RWPE1 (cell line): ENCODE measurements at regions not wholly inside any gene's neighbourhood (a gene's known extent, or its start where the extent isn't known, plus 50 kb on each side); places are given as distances from the start of the nearest gene placed in this dataset.

Experiments
- CTCF ChIA-PET: fragments of 350-600 bp; sonication (Branson Sonifier 250); formaldehyde crosslinking; extraction: SDS; loops from one replicate; lab custom pipeline; 2021; lab: Yijun Ruan, JAX
- POLR2A ChIA-PET: fragments of 400-600 bp; formaldehyde crosslinking; extraction: SDS; loops from one replicate; lab custom pipeline; 2020; ENCODE audit warnings: antibody characterized with exemption; ENCODE audit not compliant: low non-redundant PET; lab: Yijun Ruan, JAX
- DNase-seq: peaks from one replicate; pipeline ENCODE4 v3.0.0; 2012; ENCODE audit warnings: low spot score
- H3K27ac ChIP-seq: fragments of 450-650 bp; 2 replicates; pipeline ENCODE4 v1.5.1; 2017
- TF ChIP-seq, protein P1 (sequence below): fragments of 450-650 bp; conservative IDR thresholded peaks from 2 replicates; pipeline ENCODE4 v1.5.1; 2017; ENCODE audit warnings: low read depth, mild to moderate bottlenecking

DNA sequence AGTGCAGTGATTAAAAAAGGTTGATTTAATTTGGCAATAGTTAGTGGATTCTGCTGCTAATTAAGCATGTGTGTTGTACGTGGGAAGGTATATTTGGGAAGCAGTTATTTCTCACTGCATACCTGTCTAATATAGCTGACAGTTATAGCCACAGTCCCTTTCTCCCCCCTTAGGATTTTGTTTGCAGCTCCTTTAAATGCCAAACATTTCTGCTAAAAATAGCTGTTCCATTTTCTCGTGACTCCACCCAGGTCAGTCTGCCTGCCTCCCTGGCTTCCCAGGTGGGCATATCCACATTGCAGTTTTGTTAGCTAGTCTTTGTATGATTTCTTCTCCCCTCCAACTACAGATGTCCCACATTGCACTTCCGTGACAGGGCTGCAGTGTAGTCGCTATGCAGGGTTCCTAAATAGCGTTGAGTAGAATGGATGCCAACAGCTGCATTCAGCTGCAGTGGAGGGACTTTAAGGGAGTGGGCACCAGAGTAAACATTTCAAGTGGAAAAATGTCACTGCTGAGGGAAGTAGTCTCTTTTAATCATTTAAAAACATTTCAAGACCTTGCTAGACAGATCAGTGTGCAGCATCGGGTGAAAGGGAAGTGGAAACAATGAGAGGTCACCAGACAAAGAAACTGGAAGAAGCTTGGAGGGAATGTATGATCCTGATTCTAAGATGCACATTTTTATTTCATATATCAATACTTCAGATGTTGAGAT is 326.3 kb downstream of the RAPGEF2 start:
- ChIA-PET POLR2A (no interaction called here), CTCF (no interaction called here)
- TF ChIP-seq, protein P1, sequence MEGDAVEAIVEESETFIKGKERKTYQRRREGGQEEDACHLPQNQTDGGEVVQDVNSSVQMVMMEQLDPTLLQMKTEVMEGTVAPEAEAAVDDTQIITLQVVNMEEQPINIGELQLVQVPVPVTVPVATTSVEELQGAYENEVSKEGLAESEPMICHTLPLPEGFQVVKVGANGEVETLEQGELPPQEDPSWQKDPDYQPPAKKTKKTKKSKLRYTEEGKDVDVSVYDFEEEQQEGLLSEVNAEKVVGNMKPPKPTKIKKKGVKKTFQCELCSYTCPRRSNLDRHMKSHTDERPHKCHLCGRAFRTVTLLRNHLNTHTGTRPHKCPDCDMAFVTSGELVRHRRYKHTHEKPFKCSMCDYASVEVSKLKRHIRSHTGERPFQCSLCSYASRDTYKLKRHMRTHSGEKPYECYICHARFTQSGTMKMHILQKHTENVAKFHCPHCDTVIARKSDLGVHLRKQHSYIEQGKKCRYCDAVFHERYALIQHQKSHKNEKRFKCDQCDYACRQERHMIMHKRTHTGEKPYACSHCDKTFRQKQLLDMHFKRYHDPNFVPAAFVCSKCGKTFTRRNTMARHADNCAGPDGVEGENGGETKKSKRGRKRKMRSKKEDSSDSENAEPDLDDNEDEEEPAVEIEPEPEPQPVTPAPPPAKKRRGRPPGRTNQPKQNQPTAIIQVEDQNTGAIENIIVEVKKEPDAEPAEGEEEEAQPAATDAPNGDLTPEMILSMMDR: no peak
- no peak for DNase-seq
- H3K27ac ChIP-seq: no peak overlapping the region

DNA sequence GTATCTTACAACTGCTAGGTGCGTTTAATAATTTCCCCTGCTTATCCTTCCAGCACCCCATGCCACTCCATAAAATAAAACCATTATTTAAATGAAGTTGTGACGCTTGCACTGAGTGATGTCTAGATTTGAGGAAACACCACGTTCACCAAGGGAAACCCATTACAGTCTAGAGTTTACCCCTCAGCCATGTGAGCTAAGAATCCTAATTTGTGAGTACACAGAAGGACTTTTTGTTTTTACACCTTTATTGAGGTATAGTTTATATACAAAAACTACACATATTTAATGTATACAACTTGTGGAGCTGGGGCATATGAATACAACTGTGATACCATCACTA is 326.8 kb downstream of the RAPGEF2 start:
- DNase-seq: no peak
- H3K27ac ChIP-seq: no peak overlapping the region
- CTCF ChIA-PET: no interaction called here
- POLR2A ChIA-PET: no interaction called here
- TF ChIP-seq, protein P1: no peak

DNA sequence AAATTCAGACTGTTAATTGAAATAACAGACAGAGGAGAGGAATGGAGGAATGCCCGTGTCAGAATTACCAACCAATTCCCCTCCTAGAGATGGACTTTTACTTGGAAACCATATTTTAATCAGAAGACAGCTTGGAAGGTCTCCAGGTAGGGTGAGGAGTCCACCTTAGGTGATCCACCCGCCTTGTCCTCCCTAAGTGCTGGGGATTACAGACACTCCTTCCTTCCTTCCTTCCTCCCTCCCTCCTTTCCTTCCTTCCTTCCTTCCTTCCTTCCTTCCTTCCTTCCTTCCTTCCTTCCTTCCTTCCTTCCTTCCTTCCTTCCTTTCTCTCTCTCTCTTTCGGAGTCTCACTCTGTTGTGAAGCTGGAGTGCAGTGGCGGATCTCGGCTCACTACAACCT is 328.0 kb downstream of the RAPGEF2 start:
- no peak overlapping the region for H3K27ac ChIP-seq
- DNase-seq: no peak
- ChIA-PET POLR2A (no interaction called here), CTCF (no interaction called here)
- TF ChIP-seq, protein P1: no peak

DNA sequence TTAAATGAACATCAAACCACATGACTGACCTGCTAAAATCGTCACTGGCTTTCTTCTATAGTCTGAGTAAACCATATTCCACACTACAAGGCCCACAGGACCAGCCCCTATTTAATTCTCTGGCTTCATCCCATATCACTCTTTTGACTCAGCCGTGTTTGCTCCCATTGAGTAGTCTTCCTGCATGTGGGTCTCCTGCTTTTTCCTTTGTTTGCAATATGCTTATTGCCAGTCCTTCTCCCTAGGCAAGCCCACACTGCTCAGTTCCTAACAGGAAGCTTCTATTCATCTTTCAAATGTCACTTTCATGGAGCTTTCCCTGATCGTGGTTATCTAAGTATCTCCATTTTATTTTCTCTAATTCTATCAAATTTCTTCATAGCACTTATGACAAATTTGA is 329.6 kb downstream of the RAPGEF2 start:
- H3K27ac ChIP-seq: no peak overlapping the region
- ChIA-PET POLR2A (no interaction called here), CTCF (interaction anchor here (0.6 kb wide), 1 partner anchor 1193 kb away, joined by 4 read pairs; no protein-coding TSS in a partner anchor)
- TF ChIP-seq, protein P1: no peak
- DNase-seq: no peak

DNA sequence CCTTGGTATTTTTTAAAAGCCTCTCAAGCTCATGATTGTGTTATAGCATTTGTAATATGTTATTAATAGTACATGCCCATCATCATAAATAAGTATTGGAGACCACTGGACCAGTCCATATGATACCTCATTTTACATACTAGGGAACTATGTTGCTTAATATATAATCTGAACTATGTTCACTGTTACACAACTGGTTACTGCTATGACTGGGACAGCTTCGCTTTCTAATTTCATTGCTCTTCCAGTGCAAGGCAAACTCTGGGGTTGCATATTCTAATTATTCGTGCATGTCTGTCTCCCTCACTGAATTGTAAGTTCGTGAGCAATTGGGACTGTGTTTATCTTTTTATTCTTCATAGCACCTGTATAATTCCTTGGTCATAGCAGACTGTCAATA is 330.5 kb downstream of the RAPGEF2 start:
- no peak for DNase-seq
- ChIA-PET POLR2A (no interaction called here), CTCF (interaction anchor here (0.9 kb wide), 1 partner anchor 22 kb away, joined by 3 read pairs; no protein-coding TSS in a partner anchor)
- no peak overlapping the region for H3K27ac ChIP-seq
- TF ChIP-seq, protein P1: no peak

DNA sequence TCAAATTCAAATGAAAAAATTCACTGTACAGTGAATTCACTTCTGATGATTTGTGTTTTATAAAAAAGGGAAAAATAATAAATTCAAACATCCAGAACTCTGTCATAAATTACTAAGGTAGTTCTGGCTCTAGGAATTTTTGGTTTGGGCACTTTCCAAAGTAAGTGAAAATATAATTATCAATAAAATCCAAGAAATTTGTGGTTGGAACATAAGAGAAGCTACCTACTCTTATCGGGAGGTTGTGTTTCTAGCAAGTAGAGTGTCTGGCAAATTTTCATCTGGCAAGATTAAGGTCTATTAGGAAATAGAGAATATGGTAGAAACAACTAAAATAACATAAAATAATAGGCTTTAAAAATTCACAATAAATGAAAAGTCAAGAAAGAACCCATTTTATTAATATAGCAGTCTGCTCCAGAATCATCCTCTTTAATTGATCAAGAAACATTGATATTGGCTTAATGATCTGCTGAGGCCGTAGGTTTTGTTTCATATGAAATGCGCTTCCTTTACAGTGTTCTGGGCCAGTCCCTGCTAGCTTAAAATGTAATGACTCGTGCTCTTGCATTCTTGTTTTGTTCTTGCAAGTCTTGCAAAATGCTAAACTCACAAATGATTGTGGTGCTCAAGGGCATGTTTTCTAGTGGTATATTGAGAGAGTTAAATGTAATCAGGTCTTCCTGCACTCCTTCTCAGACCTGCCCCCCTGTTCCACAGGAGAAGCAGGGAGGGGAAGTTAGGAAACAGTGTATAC is 331.4 kb downstream of the RAPGEF2 start:
- CTCF ChIA-PET: interaction anchor here (0.6 to 0.9 kb wide), 2 partner anchors 21 to 260 kb away, joined by 3 read pairs; no protein-coding TSS in a partner anchor
- POLR2A ChIA-PET: no interaction called here
- TF ChIP-seq, protein P1: no peak
- peak overlapping the region; percentile 71 for H3K27ac ChIP-seq
- peak; percentile 52 for DNase-seq
